Panc1 (cell line): ENCODE measurements at regions not wholly inside any gene's neighbourhood (a gene's known extent, or its start where the extent isn't known, plus 50 kb on each side); places are given as distances from the start of the nearest gene placed in this dataset.

ENCODE experiments used
- ATAC-seq: fragments of 200-7000 bp; cut with Tn5 transposase; 2 replicates; pipeline ENCODE4 v1.9.1; 2020; ENCODE audit warnings: mild to moderate bottlenecking, moderate library complexity
- BruUV-seq: library from RNA; stranded (reverse); fragments of 400-500 nt; replicated peaks from 2 replicates; lab custom pipeline; 2021; lab: Mats Ljungman, UMichigan
- CTCF ChIA-PET: fragments of 300-600 bp; sonication (Branson Sonifier 250); formaldehyde crosslinking; loops from one replicate; lab custom pipeline; 2022; ENCODE audit warnings: antibody characterized with exemption; lab: Charles Lee
- POLR2A ChIA-PET: fragments of 300-600 bp; sonication (Branson Sonifier 250); formaldehyde crosslinking; loops from one replicate; lab custom pipeline; 2022; ENCODE audit warnings: antibody characterized with exemption; lab: Charles Lee
- DNase-seq: peaks from one replicate; pipeline ENCODE4 v3.0.0-alpha.2; 2010; ENCODE audit warnings: low read depth, low spot score
- H3K27ac ChIP-seq: 2 replicates; pipeline ENCODE4 v1.5.1; 2011; ENCODE audit warnings: mild to moderate bottlenecking, low read length, inconsistent platforms
- H3K27me3 ChIP-seq: fragments of 200-500 bp; sonication (Bioruptor generic); 2 replicates; pipeline ENCODE4 v1.6.0; 2014; ENCODE audit warnings: low read length, inconsistent platforms; ENCODE audit not compliant: control insufficient read depth, insufficient read depth
- H3K36me3 ChIP-seq: fragments of 200-500 bp; sonication (Bioruptor generic); 2 replicates; pipeline ENCODE4 v1.5.1; 2014; ENCODE audit warnings: inconsistent platforms, mild to moderate bottlenecking, low read length, moderate library complexity; ENCODE audit not compliant: control insufficient read depth, insufficient read depth
- H3K4me1 ChIP-seq: 2 replicates; pipeline ENCODE4 v1.5.1; 2011; ENCODE audit warnings: inconsistent platforms, mild to moderate bottlenecking, low read length, moderate library complexity; ENCODE audit not compliant: control insufficient read depth, insufficient read depth
- H3K4me3 ChIP-seq, 2 experiments: 2 replicates each; pipeline ENCODE4 v1.5.1; 2011 to 2012; ENCODE audit warnings: low read depth in 2 of 2, low read length in 2 of 2, mild to moderate bottlenecking in 2 of 2, inconsistent platforms in 1 of 2, moderate library complexity in 1 of 2
- H3K9me3 ChIP-seq: fragments of 200-500 bp; sonication (Bioruptor generic); 2 replicates; pipeline ENCODE4 v1.5.1; 2014; ENCODE audit warnings: low read depth, mild to moderate bottlenecking, inconsistent platforms, low read length, moderate library complexity; ENCODE audit not compliant: control insufficient read depth, insufficient read depth
- POLR2AphosphoS5 ChIP-seq: IDR thresholded peaks from 2 replicates; pipeline ENCODE4 v1.6.1; 2012; ENCODE audit warnings: mild to moderate bottlenecking, low read depth, low read length, moderate library complexity
- SIN3A ChIP-seq: IDR thresholded peaks from 2 replicates; pipeline ENCODE4 v1.6.1; 2012; ENCODE audit warnings: low read depth, mild to moderate bottlenecking, low read length, moderate library complexity, borderline replicate concordance; ENCODE audit not compliant: insufficient read depth
- TCF7L2 ChIP-seq: IDR thresholded peaks from 2 replicates; pipeline ENCODE4 v1.6.1; 2011; ENCODE audit warnings: mild to moderate bottlenecking, low read depth, low read length, inconsistent platforms
- in situ Hi-C: cut with HindIII; loops from 2 replicates; pipeline ENCODE4 v1.10.0; 2016; ENCODE audit warnings: low sequenced_read_pairs, low pct_unique_long_range_greater_than_20kb
- intact Hi-C: fragments of 100-400 bp; cut with micrococcal nuclease; formaldehyde crosslinking; loops from one replicate; pipeline ENCODE4 v1.10.0; 2022; ENCODE audit not compliant: unreplicated experiment
- TF ChIP-seq, protein P1 (sequence below): fragments of 450-650 bp; IDR thresholded peaks from 2 replicates; pipeline ENCODE4 v1.5.1; 2017; ENCODE audit warnings: mild to moderate bottlenecking
- TF ChIP-seq, protein P2 (sequence below), 2 experiments: IDR thresholded peaks; 2 replicates each; pipeline ENCODE4 v1.6.1; 2011 to 2012; ENCODE audit warnings: low read depth in 2 of 2, control low read depth in 1 of 2, low read length in 1 of 2, mild to moderate bottlenecking in 1 of 2, moderate library complexity in 1 of 2; ENCODE audit not compliant: insufficient read depth in 1 of 2

DNA sequence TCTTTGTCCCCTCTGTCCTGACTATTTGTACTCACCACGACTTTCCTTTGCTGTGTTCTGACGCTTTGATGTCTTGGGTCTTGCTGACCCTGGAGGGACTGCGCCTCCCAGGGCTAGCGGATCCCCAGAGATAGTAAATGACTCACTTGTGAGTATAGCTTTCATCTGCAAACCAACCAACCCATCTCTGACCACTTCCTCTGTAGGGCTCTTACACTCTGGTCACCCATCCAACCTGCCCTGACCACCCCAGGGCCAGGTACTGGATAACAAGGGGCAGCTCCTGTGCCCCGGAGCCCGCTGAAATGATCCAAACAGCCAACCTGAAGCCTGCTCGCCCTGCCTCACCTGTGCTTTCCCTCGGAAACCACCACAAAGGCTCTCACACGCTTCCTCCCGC, 125.2 kb upstream of the CARD11 start:
- H3K4me3 ChIP-seq, result no peak overlapping the region
- no peaks in the 10 kb centered on the region for H3K9me3 ChIP-seq
- TF ChIP-seq POLR2AphosphoS5 (no peak), TCF7L2 (no peak), SIN3A (no peak)
- TF ChIP-seq, protein P1, sequence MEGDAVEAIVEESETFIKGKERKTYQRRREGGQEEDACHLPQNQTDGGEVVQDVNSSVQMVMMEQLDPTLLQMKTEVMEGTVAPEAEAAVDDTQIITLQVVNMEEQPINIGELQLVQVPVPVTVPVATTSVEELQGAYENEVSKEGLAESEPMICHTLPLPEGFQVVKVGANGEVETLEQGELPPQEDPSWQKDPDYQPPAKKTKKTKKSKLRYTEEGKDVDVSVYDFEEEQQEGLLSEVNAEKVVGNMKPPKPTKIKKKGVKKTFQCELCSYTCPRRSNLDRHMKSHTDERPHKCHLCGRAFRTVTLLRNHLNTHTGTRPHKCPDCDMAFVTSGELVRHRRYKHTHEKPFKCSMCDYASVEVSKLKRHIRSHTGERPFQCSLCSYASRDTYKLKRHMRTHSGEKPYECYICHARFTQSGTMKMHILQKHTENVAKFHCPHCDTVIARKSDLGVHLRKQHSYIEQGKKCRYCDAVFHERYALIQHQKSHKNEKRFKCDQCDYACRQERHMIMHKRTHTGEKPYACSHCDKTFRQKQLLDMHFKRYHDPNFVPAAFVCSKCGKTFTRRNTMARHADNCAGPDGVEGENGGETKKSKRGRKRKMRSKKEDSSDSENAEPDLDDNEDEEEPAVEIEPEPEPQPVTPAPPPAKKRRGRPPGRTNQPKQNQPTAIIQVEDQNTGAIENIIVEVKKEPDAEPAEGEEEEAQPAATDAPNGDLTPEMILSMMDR, result no peak
- TF ChIP-seq, protein P2, sequence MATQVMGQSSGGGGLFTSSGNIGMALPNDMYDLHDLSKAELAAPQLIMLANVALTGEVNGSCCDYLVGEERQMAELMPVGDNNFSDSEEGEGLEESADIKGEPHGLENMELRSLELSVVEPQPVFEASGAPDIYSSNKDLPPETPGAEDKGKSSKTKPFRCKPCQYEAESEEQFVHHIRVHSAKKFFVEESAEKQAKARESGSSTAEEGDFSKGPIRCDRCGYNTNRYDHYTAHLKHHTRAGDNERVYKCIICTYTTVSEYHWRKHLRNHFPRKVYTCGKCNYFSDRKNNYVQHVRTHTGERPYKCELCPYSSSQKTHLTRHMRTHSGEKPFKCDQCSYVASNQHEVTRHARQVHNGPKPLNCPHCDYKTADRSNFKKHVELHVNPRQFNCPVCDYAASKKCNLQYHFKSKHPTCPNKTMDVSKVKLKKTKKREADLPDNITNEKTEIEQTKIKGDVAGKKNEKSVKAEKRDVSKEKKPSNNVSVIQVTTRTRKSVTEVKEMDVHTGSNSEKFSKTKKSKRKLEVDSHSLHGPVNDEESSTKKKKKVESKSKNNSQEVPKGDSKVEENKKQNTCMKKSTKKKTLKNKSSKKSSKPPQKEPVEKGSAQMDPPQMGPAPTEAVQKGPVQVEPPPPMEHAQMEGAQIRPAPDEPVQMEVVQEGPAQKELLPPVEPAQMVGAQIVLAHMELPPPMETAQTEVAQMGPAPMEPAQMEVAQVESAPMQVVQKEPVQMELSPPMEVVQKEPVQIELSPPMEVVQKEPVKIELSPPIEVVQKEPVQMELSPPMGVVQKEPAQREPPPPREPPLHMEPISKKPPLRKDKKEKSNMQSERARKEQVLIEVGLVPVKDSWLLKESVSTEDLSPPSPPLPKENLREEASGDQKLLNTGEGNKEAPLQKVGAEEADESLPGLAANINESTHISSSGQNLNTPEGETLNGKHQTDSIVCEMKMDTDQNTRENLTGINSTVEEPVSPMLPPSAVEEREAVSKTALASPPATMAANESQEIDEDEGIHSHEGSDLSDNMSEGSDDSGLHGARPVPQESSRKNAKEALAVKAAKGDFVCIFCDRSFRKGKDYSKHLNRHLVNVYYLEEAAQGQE (IDR thresholded peaks at IDR 0.05; ENCODE audit: insufficient read depth in 1 of 2, low read depth in 2 of 2, low read length in 1 of 2), result no peak
- intact Hi-C loops (no loop called here), in situ Hi-C loops (no loop called here)
- no peaks in the 10 kb centered on the region for H3K27me3 ChIP-seq
- no peaks in the 10 kb centered on the region; the same call in 1 of the 2 replicates for H3K4me1 ChIP-seq
- ATAC-seq (no peak), DNase-seq (no peak)
- H3K27ac ChIP-seq, result no peak overlapping the region
- ChIA-PET POLR2A (no interaction called here), CTCF (no interaction called here)
- H3K36me3 ChIP-seq, result no peaks in the 10 kb centered on the region
- BruUV-seq, result no TSS peak

DNA sequence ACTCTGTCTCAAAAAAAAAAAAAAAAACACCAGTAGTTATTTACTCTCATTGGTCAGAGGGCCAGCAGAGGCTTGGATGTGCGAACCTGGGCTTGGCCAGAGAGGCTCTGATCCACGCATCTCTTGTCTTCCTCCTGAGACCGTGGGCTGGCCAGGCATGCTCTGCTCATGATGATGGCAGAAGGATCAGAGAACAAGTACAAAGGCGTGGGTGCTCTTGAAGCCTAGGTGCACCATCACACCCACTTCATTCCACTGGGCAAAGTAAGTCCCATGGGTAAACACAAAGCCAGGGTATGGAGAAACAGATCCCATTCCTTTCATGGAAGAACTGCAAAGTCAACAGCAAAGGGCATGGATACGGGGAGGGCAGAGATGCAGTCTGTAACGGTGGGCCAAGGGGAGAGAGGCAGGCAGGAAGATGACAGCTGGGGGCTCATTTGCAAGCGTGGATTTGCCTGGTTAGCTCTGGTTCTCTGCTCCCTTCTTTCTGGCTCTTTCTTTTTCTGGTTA, 128.2 kb upstream of the SDK1 start:
- in situ Hi-C loops (no loop called here), intact Hi-C loops (no loop called here)
- H3K27me3 ChIP-seq, result no peaks in the 10 kb centered on the region
- H3K36me3 ChIP-seq, result no peaks in the 10 kb centered on the region
- H3K4me1 ChIP-seq, result no peaks in the 10 kb centered on the region
- DNase-seq, result no peak
- no peak overlapping the region for H3K4me3 ChIP-seq
- POLR2A ChIA-PET, result no interaction called here
- no peak overlapping the region for H3K27ac ChIP-seq
- TF ChIP-seq TCF7L2 (no peak), POLR2AphosphoS5 (no peak), SIN3A (no peak)
- TF ChIP-seq, protein P1, result no peak
- TF ChIP-seq, protein P2 (IDR thresholded peaks at IDR 0.05; ENCODE audit: insufficient read depth in 1 of 2, low read depth in 2 of 2, low read length in 1 of 2), result no peak
- BruUV-seq, result no TSS peak
- CTCF ChIA-PET, result interaction anchor here (0.6 kb wide), 1 partner anchor 13 kb away, joined by 7 read pairs; no protein-coding TSS in a partner anchor
- no peaks in the 10 kb centered on the region for H3K9me3 ChIP-seq
- no peak for ATAC-seq
